Muscle layer of duodenum (tissue), 2 donors: ENCODE measurements at regions not wholly inside any gene's neighbourhood (a gene's known extent, or its start where the extent isn't known, plus 50 kb on each side); places are given as distances from the start of the nearest gene placed in this dataset.

Source experiments
- H3K27ac ChIP-seq: one replicate; pipeline ENCODE4 v1.7.0; 2013; ENCODE audit warnings: mild to moderate bottlenecking, low read length
- H3K27me3 ChIP-seq: one replicate; pipeline ENCODE4 v1.7.0; 2013; ENCODE audit warnings: low read depth, mild to moderate bottlenecking, control low read depth, low read length
- H3K36me3 ChIP-seq, 2 donors: one replicate each; pipeline ENCODE4 v1.7.0; 2013; ENCODE audit warnings: low read length in 2 of 2, control low read depth in 1 of 2, mild to moderate bottlenecking in 1 of 2; ENCODE audit not compliant: insufficient read depth in 2 of 2, control insufficient read depth in 1 of 2
- H3K4me1 ChIP-seq, 2 donors: one replicate each; pipeline ENCODE4 v1.7.0; 2013; ENCODE audit warnings: low read length in 2 of 2, mild to moderate bottlenecking in 2 of 2, control low read depth in 1 of 2, moderate library complexity in 1 of 2; ENCODE audit not compliant: insufficient read depth in 2 of 2, control insufficient read depth in 1 of 2
- H3K4me3 ChIP-seq, 2 donors: one replicate each; pipeline ENCODE4 v1.7.0; 2013; ENCODE audit warnings: low read length in 2 of 2, low read depth in 1 of 2, mild to moderate bottlenecking in 1 of 2
- H3K9me3 ChIP-seq, 2 donors: one replicate each; pipeline ENCODE4 v1.7.0; 2013; ENCODE audit warnings: low read length in 2 of 2, control low read depth in 1 of 2, mild to moderate bottlenecking in 1 of 2; ENCODE audit not compliant: control insufficient read depth in 1 of 2
- donor health status: healthy.

- H3K4me1 ChIP-seq = no peaks in the 10 kb centered on the region
- no peak overlapping the region for H3K27ac ChIP-seq
- H3K9me3 ChIP-seq = no peaks in the 10 kb centered on the region
- H3K36me3 ChIP-seq = no peaks in the 10 kb centered on the region
- no peak overlapping the region for H3K4me3 ChIP-seq
- no peaks in the 10 kb centered on the region for H3K27me3 ChIP-seq
Observed at GRCh38 chr11:23263466-23263865, 403.2 kb upstream of the CCDC179 start.

- Histone ChIP-seq H3K36me3 (no peaks in the 10 kb centered on the region), H3K4me3 (no peak overlapping the region), H3K27ac (no peak overlapping the region), H3K4me1 (no peaks in the 10 kb centered on the region), H3K9me3 (no peaks in the 10 kb centered on the region), H3K27me3 (no peaks in the 10 kb centered on the region)
Observed at GRCh38 chr11:23272095-23272494, 411.8 kb upstream of the CCDC179 start.

- no peaks in the 10 kb centered on the region for H3K36me3 ChIP-seq
- H3K9me3 ChIP-seq = no peaks in the 10 kb centered on the region
- H3K4me1 ChIP-seq = no peaks in the 10 kb centered on the region
- no peak overlapping the region for H3K4me3 ChIP-seq
- no peak overlapping the region for H3K27ac ChIP-seq
- no peaks in the 10 kb centered on the region for H3K27me3 ChIP-seq
Observed at GRCh38 chr11:23278121-23278520, 417.8 kb upstream of the CCDC179 start.

- Histone ChIP-seq H3K27me3 (no peaks in the 10 kb centered on the region), H3K4me3 (no peak overlapping the region), H3K9me3 (no peaks in the 10 kb centered on the region), H3K4me1 (no peaks in the 10 kb centered on the region), H3K27ac (no peak overlapping the region), H3K36me3 (no peaks in the 10 kb centered on the region)
Observed at GRCh38 chr11:23280088-23280487, 419.8 kb upstream of the CCDC179 start.

GRCh38 chr11:23283666-23284065 is 423.4 kb upstream of the CCDC179 start:
- Histone ChIP-seq H3K4me3 (no peak overlapping the region), H3K4me1 (no peaks in the 10 kb centered on the region)

GRCh38 chr11:23284631-23285030 is 424.4 kb upstream of the CCDC179 start:
- Histone ChIP-seq H3K27ac (no peak overlapping the region), H3K27me3 (no peaks in the 10 kb centered on the region), H3K4me3 (no peak overlapping the region), H3K36me3 (no peaks in the 10 kb centered on the region), H3K4me1 (no peaks in the 10 kb centered on the region), H3K9me3 (no peaks in the 10 kb centered on the region)

More at GRCh38 chr11:23283666-23284065, 423.4 kb upstream of the CCDC179 start:
- Histone ChIP-seq H3K27ac (no peak overlapping the region), H3K9me3 (no peaks in the 10 kb centered on the region), H3K36me3 (no peaks in the 10 kb centered on the region), H3K27me3 (no peaks in the 10 kb centered on the region)

GRCh38 chr11:23288003-23288783 is 427.9 kb upstream of the CCDC179 start:
- no peaks in the 10 kb centered on the region for H3K9me3 ChIP-seq
- H3K36me3 ChIP-seq = no peaks in the 10 kb centered on the region
- H3K4me3 ChIP-seq = no peak overlapping the region
- H3K27me3 ChIP-seq = no peaks in the 10 kb centered on the region
- H3K27ac ChIP-seq = no peak overlapping the region
- H3K4me1 ChIP-seq = no peaks in the 10 kb centered on the region

GRCh38 chr11:23295241-23295640 is 435.0 kb upstream of the CCDC179 start:
- Histone ChIP-seq H3K4me3 (no peak overlapping the region), H3K27me3 (no peaks in the 10 kb centered on the region), H3K27ac (no peak overlapping the region), H3K4me1 (no peaks in the 10 kb centered on the region), H3K36me3 (no peaks in the 10 kb centered on the region), H3K9me3 (peaks cover 0 to 2% of the 10 kb centered on the region in 2 donors)

- Histone ChIP-seq H3K9me3 (no peaks in the 10 kb centered on the region), H3K4me1 (no peaks in the 10 kb centered on the region), H3K27me3 (no peaks in the 10 kb centered on the region), H3K36me3 (no peaks in the 10 kb centered on the region), H3K27ac (no peak overlapping the region), H3K4me3 (no peak overlapping the region)
Observed at GRCh38 chr11:23308041-23308440, 447.8 kb upstream of the CCDC179 start.

- Histone ChIP-seq H3K4me3 (no peak overlapping the region), H3K4me1 (no peaks in the 10 kb centered on the region), H3K27ac (no peak overlapping the region), H3K27me3 (no peaks in the 10 kb centered on the region), H3K36me3 (no peaks in the 10 kb centered on the region), H3K9me3 (no peaks in the 10 kb centered on the region)
Observed at GRCh38 chr11:23310276-23310675, 450.0 kb upstream of the CCDC179 start.

- no peak overlapping the region for H3K27ac ChIP-seq
- H3K4me3 ChIP-seq = no peak overlapping the region
Observed at GRCh38 chr11:23311986-23312940, 452.0 kb upstream of the CCDC179 start.

More at GRCh38 chr11:23311986-23312940, 452.0 kb upstream of the CCDC179 start:
- Histone ChIP-seq H3K27me3 (no peaks in the 10 kb centered on the region), H3K9me3 (no peaks in the 10 kb centered on the region), H3K36me3 (no peaks in the 10 kb centered on the region), H3K4me1 (no peaks in the 10 kb centered on the region)
